ENCODE measurements at regions not wholly inside any gene's neighbourhood (a gene's known extent, or its start where the extent isn't known, plus 50 kb on each side); places are given as distances from the start of the nearest gene placed in this dataset.
A peak's percentile ranks its signal among the peaks of the same experiment; 100 is the strongest.

- DNase-seq = no peak
These were observed 54.2 kb upstream of the SPRY4 start for GRCh38 chr5:142378737-142379634.

GRCh38 chr5:142375944-142376411 lies 51.2 kb upstream of the SPRY4 start:
- DNase-seq = peak; percentile 68

Data from tongue (tissue), 1 donor.